ENCODE measurements at regions not wholly inside any gene's neighbourhood (a gene's known extent, or its start where the extent isn't known, plus 50 kb on each side); places are given as distances from the start of the nearest gene placed in this dataset.

DNA sequence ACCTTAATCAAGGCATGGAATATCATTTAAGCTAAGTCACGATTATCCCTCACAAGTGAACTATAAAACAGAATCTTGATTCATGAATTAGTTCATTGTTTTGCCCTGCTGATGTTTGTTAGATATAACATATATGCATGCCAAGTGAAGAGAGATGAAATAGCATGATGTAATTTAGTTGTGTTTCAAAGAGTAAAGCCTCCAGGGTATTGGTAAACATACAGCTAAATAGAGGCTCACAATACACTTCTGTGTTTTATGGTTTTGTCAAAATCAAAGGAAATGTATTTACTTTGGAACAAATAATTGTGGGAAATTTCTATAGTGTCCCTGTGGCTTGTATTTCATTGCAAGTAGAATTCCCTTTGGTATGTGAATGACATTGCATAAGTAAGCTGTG, 69.0 kb upstream of the LEF1 start:
- peaks cover 3 to 6% of the 10 kb centered on the region in 2 donors for H3K9me3 Mint-ChIP-seq
- peaks cover 0 to 4% of the 10 kb centered on the region in 2 donors for H3K36me3 Mint-ChIP-seq (ENCODE audit: insufficient read depth in 2 of 2)
- H3K27ac Mint-ChIP-seq, result no peak overlapping the region
- peaks cover 4% of the 10 kb centered on the region for H3K4me1 Mint-ChIP-seq (ENCODE audit: low read depth)
- H3K4me3 Mint-ChIP-seq, result no peak overlapping the region
- DNase-seq (no peak), ATAC-seq (replicated peaks in 1 of 2) (no peak)
- no peaks in the 10 kb centered on the region for H3K27me3 Mint-ChIP-seq (ENCODE audit: low read depth)

DNA sequence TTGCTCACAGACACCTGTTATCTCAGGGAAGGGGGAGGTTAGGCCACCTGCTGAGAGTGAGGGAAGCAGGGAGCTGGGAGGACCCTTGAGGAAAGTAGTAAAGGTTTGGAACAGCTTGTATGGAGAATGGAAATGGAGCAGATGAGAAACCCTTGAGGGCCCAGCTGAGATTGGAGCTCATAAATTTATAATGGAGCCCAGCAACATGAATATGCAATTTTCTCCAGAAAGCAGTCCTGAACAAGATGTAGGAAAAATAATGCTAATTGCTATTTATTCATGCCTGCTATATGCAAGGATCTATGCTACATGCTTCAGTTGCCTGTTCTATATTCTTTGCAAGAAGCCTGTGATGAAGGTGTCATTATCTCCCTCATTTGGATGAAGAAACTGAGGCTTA, 67.5 kb upstream of the LEF1 start:
- DNase-seq, result no peak
- ATAC-seq (replicated peaks in 1 of 2), result no peak
- H3K9me3 Mint-ChIP-seq, result peaks cover 7 to 11% of the 10 kb centered on the region in 2 donors
- H3K4me1 Mint-ChIP-seq (ENCODE audit: low read depth), result peaks cover 4% of the 10 kb centered on the region
- peaks cover 5 to 8% of the 10 kb centered on the region in 2 donors for H3K36me3 Mint-ChIP-seq (ENCODE audit: insufficient read depth in 2 of 2)
- H3K4me3 Mint-ChIP-seq, result no peak overlapping the region
- H3K27me3 Mint-ChIP-seq (ENCODE audit: low read depth), result no peaks in the 10 kb centered on the region
- no peak overlapping the region for H3K27ac Mint-ChIP-seq

DNA sequence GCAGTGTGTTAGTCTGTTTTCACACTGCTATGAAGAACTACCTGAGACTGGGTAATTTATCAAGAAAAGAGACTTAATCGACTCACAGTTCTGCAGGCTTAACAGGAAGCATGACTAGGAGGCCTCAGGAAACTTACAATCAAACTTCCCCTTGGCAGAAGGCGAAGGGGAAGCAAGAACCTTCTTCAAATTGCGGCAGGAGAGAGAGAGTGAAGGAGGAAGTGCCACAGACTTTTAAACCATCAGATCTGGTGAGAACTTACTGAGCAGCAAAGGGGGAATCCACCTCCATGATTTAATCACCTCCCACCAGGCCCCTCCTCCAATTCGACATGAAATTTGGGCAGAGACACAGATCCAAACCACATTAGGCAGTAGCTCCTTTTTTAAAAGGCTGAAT, 59.2 kb upstream of the LEF1 start:
- Mint-ChIP-seq H3K9me3 (peaks cover 6 to 9% of the 10 kb centered on the region in 2 donors), H3K4me3 (no peak overlapping the region), H3K27ac (no peak overlapping the region), H3K4me1 (ENCODE audit: low read depth) (peaks cover 5% of the 10 kb centered on the region), H3K36me3 (ENCODE audit: insufficient read depth in 2 of 2) (peaks cover 4 to 8% of the 10 kb centered on the region in 2 donors), H3K27me3 (ENCODE audit: low read depth) (no peaks in the 10 kb centered on the region)
- no peak for DNase-seq
- no peak for ATAC-seq (replicated peaks in 1 of 2)

DNA sequence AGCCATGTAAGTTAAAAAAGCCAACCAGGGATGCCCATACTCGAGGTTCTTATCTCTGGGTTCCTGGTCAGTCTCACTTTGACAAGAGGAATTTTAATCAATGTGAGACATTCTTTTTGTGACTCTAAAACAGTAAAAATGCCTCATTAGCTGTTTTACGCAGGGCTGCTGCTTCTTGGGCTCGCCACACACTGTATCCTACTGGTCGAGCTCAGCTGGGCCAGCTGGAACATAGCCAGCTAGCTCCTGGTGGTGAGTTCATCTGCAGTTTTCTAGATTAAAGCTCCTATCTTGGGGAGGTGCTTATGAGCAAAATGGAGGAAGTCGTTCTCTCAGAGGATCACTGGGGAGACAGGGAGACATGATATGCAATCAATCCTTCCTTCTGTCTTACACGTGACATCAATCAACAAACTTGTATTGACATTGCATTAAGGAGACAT, 55.9 kb upstream of the LEF1 start:
- Mint-ChIP-seq H3K27ac (no peak overlapping the region), H3K4me1 (ENCODE audit: low read depth) (peaks cover 11% of the 10 kb centered on the region), H3K36me3 (ENCODE audit: insufficient read depth in 2 of 2) (peaks cover 0 to 3% of the 10 kb centered on the region in 2 donors), H3K9me3 (peaks cover 0 to 4% of the 10 kb centered on the region in 2 donors), H3K27me3 (ENCODE audit: low read depth) (no peaks in the 10 kb centered on the region), H3K4me3 (no peak overlapping the region)
- no peak for ATAC-seq (replicated peaks in 1 of 2)
- DNase-seq, result no peak

DNA sequence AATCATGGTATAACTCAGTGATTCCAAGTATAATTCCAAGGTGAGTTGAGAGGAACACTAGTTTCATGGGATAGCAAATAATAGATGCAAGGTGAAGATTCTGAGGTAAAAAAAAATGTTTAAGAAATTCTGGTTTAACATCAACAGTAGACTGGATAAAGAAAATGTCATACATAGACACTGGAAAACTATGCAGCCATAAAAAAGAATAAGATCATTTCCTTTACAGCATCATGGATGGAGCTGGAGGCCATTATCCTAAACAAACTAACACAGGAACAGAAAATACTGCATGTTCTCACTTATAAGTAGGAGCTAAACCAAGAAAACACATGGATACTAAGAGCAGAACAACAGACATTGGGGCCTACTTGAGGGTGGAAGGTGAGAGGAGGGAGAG, 54.6 kb upstream of the LEF1 start:
- Mint-ChIP-seq H3K36me3 (ENCODE audit: insufficient read depth in 2 of 2) (peaks cover 0 to 3% of the 10 kb centered on the region in 2 donors), H3K9me3 (peaks cover 0 to 4% of the 10 kb centered on the region in 2 donors), H3K4me1 (ENCODE audit: low read depth) (peaks cover 12% of the 10 kb centered on the region), H3K27ac (no peak overlapping the region), H3K4me3 (no peak overlapping the region), H3K27me3 (ENCODE audit: low read depth) (no peaks in the 10 kb centered on the region)
- ATAC-seq (replicated peaks in 1 of 2) (no peak), DNase-seq (no peak)

DNA sequence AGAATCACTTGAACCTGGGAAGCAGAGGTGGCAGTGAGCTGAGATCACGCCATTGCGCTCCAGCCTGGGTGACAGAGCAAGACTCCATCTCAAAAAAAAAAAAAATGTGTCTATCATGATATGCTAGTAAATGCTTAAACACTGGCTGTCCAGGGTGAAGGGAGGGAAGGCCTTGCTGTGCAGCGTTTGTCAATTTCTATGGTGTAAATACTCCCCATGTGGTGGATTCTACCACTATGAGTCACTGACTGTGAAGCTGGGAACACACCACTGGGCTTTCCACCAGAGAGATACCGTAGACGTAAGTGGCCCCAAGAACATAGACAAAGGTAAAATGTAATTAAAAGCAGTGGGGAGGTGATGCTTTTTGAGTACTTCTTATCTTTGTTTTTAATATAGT, 51.3 kb upstream of the LEF1 start:
- Mint-ChIP-seq H3K27me3 (ENCODE audit: low read depth) (no peaks in the 10 kb centered on the region), H3K27ac (peak overlapping the region; percentile 19), H3K4me1 (ENCODE audit: low read depth) (peaks cover 6% of the 10 kb centered on the region), H3K9me3 (peaks cover 0 to 8% of the 10 kb centered on the region in 2 donors), H3K36me3 (ENCODE audit: insufficient read depth in 2 of 2) (peaks cover 2 to 3% of the 10 kb centered on the region in 2 donors), H3K4me3 (no peak overlapping the region)
- ATAC-seq (replicated peaks in 1 of 2) (peak in 1 of 2 donors; percentile 51), DNase-seq (no peak)

Measured in activated T-cell treated with anti-CD3 and anti-CD28 coated beads, Interleukin-2, amount 50 U/mL, for 72 hours (primary cell).